Stimulated activated CD4-positive, alpha-beta T cell treated with anti-CD3 and anti-CD28 coated beads, Interleukin-12 subunit alpha, Interleukin-12 subunit beta, amount 100 ng/mL, for 4 hours (primary cell): ENCODE measurements at regions not wholly inside any gene's neighbourhood (a gene's known extent, or its start where the extent isn't known, plus 50 kb on each side); places are given as distances from the start of the nearest gene placed in this dataset.
A peak's percentile ranks its signal among the peaks of the same experiment; 100 is the strongest.

Experiments used
- DNase-seq: peaks from one replicate; pipeline ENCODE4 v3.0.0-alpha.2; 2020

GRCh38 chr5:91240175-91240574 lies 142.9 kb downstream of the ARRDC3 start:
- no peak for DNase-seq

DNA sequence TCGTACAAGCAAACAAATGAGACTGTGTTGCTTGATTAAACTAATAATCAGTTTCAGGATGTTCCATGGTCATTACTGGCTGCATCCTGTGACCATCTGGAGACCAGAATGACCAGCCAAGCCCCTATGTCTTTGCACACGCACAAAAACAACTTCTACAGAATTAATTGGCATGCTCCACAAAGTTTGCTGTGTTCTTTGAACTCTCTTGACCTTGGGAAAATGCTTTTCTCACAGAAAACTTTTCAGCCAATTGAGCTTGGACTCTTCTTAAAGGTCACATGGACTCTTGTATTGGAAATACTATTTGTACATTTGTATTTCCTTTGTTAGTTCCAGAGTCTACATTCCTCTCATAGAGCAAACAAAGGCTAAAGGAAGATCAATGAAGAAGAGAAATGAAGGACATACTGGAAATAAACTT lies 147.8 kb downstream of the ARRDC3 start:
- no peak for DNase-seq

- DNase-seq = no peak
Observed at GRCh38 chr5:91232523-91232922, 150.6 kb downstream of the ARRDC3 start.

GRCh38 chr5:91229031-91229727 lies 153.9 kb downstream of the ARRDC3 start:
- no peak for DNase-seq

GRCh38 chr5:91228188-91228587 lies 154.9 kb downstream of the ARRDC3 start:
- DNase-seq = no peak

GRCh38 chr5:91225848-91226686 lies 157.1 kb downstream of the ARRDC3 start:
- peak; percentile 59 for DNase-seq

GRCh38 chr5:91224969-91225368 lies 158.1 kb downstream of the ARRDC3 start:
- no peak for DNase-seq

DNA sequence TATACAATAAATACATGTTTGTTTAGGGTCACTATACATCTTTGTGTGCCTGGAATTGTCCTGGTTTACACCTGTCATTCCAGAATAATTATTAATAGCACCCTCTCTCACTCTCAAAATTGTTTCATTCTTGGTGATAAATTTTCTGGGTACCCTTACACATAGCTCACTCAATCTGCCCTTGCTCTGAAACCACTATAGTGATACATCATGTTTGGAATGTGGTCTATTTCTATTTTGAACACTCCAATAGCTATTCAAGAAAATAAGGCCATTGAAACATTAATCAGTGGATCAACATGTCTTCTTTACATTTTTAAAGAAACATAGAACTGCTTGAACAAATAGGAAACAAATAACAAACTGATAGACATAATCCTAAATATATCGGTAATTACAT lies 158.7 kb downstream of the ARRDC3 start:
- no peak for DNase-seq

- no peak for DNase-seq
Observed at GRCh38 chr5:91223886-91224285, 159.2 kb downstream of the ARRDC3 start.

GRCh38 chr5:91222482-91222881 lies 160.6 kb downstream of the ARRDC3 start:
- no peak for DNase-seq

- DNase-seq = no peak
Observed at GRCh38 chr5:91221917-91222316, 161.2 kb downstream of the ARRDC3 start.

- DNase-seq = peak; percentile 27
Observed at GRCh38 chr5:91219803-91220371, 163.2 kb downstream of the ARRDC3 start.

GRCh38 chr5:91219091-91219802 lies 163.9 kb downstream of the ARRDC3 start:
- no peak for DNase-seq

DNA sequence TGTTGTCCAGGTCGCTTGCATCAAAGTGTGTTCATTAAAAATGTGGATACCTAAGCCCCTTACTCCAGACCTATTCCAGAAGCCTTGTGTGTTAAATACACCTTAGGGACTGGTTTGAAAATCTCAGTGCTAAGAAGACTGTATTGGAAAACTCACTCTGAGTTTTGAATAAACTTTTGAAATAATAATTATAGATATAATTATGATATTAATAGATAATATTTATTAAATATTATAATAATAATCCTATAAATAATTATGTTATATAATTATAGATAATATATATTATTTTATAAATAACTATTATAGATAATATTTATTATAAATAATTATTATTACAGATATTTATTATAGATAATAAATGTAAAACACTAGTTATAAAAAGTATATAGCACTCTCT lies 165.3 kb downstream of the ARRDC3 start:
- no peak for DNase-seq

GRCh38 chr5:91214571-91214970 lies 168.5 kb downstream of the ARRDC3 start:
- no peak for DNase-seq
